ENCODE measurements at regions not wholly inside any gene's neighbourhood (a gene's known extent, or its start where the extent isn't known, plus 50 kb on each side); places are given as distances from the start of the nearest gene placed in this dataset.

DNA sequence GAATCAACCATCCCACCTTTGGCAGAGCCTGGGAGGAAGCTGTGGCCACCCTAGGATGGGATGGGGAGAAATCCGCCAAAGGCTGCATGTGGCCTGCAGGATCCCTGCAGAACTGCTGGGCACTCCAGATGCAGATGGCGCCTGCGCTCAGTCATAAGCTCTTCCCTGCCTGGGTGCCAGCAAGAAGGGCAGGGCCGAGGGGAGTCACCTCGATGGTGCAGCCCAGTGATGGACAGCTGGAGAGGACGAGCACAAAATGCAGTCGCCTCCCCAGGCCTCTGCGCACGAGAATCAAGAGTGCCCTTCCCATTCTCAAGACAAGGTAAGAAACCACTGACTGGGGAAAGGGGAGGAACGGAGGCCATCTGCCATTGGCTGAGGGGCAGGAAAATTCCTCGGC lies 693.6 kb downstream of the TBC1D22A start:
- Histone ChIP-seq H3K27ac (ENCODE audit: insufficient read depth, low read length, poor library complexity, severe bottlenecking) (no peak overlapping the region), H3K4me3 (ENCODE audit: low read depth, low read length) (no peak overlapping the region), H3K36me3 (ENCODE audit: control insufficient read depth, insufficient read depth, low read length) (no peaks in the 10 kb centered on the region), H3K27me3 (ENCODE audit: control insufficient read depth, insufficient read depth, low read length) (no peaks in the 10 kb centered on the region), H3K4me1 (ENCODE audit: control insufficient read depth, insufficient read depth, low read length, poor library complexity, severe bottlenecking) (no peaks in the 10 kb centered on the region), H3K9me3 (ENCODE audit: control insufficient read depth in 2 of 2, low read length in 2 of 2) (peaks cover 0 to 7% of the 10 kb centered on the region in 2 experiments)
- H3K27me3 Mint-ChIP-seq: peaks cover 5% of the 10 kb centered on the region
- H3K4me1 Mint-ChIP-seq: no peaks in the 10 kb centered on the region
- DNase-seq (no peak), ATAC-seq (ENCODE audit: low read depth in 2 of 2) (no peak)
- H3K4me3 Mint-ChIP-seq: no peak overlapping the region
- peaks cover 0 to 18% (median 7%) of the 10 kb centered on the region in 7 donors for H3K9me3 Mint-ChIP-seq
- H3K36me3 Mint-ChIP-seq: no peaks in the 10 kb centered on the region
- no peak overlapping the region for H3K27ac Mint-ChIP-seq

DNA sequence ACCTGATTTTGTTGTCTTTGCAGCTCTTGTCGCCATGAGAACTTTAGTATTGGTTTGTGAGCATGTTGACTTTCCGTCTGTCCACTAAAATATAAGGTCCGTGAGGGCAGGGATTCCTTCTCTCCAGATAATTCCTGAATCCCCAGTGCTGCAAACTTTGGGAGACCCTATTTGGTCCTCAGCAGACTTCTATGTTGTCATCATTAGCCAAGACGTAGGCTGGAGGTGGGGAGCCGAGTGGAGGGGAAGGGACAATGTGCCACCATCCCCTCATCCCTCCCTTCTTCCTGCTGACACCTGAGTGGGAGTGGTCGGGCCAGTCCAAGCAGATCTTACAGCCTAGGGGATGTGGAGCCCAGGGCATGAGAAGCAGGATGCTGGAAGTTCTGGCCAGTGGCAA lies 690.6 kb downstream of the TBC1D22A start:
- DNase-seq (no peak), ATAC-seq (ENCODE audit: low read depth in 2 of 2) (no peak)
- Mint-ChIP-seq H3K36me3 (no peaks in the 10 kb centered on the region), H3K9me3 (peaks cover 0 to 18% (median 4%) of the 10 kb centered on the region in 7 donors), H3K27ac (no peak overlapping the region), H3K27me3 (peaks cover 5% of the 10 kb centered on the region), H3K4me1 (no peaks in the 10 kb centered on the region), H3K4me3 (no peak overlapping the region)
- Histone ChIP-seq H3K27me3 (ENCODE audit: control insufficient read depth, insufficient read depth, low read length) (no peaks in the 10 kb centered on the region), H3K36me3 (ENCODE audit: control insufficient read depth, insufficient read depth, low read length) (no peaks in the 10 kb centered on the region), H3K4me1 (ENCODE audit: control insufficient read depth, insufficient read depth, low read length, poor library complexity, severe bottlenecking) (no peaks in the 10 kb centered on the region), H3K4me3 (ENCODE audit: low read depth, low read length) (no peak overlapping the region), H3K27ac (ENCODE audit: insufficient read depth, low read length, poor library complexity, severe bottlenecking) (no peak overlapping the region), H3K9me3 (ENCODE audit: control insufficient read depth in 2 of 2, low read length in 2 of 2) (peaks cover 0 to 7% of the 10 kb centered on the region in 2 experiments)

DNA sequence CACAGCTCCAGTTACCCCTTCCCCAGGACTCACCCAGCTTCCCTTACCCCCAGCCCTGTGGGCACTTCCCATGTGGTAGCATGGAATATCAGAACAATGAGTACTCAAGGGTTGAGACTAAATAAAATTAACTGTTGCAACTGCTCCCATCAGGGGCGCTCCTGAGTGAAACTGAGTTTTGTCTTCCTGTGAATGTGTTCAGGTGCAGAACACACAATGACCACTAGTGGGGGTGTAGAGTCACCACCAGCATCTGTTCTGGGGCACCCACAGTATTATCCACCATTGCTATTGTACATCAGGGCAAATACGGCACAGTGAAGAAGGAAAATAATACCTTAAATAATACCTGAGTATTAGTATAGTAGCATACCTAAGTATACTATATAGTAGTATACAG lies 689.7 kb downstream of the TBC1D22A start:
- Mint-ChIP-seq H3K27me3 (peaks cover 5% of the 10 kb centered on the region), H3K9me3 (peaks cover 0 to 18% (median 4%) of the 10 kb centered on the region in 7 donors), H3K36me3 (no peaks in the 10 kb centered on the region), H3K4me1 (no peaks in the 10 kb centered on the region), H3K27ac (no peak overlapping the region), H3K4me3 (no peak overlapping the region)
- DNase-seq: peak in 1 of 3 donors; percentile 4
- Histone ChIP-seq H3K27me3 (ENCODE audit: control insufficient read depth, insufficient read depth, low read length) (no peaks in the 10 kb centered on the region), H3K9me3 (ENCODE audit: control insufficient read depth in 2 of 2, low read length in 2 of 2) (peaks cover 0 to 7% of the 10 kb centered on the region in 2 experiments), H3K4me3 (ENCODE audit: low read depth, low read length) (no peak overlapping the region), H3K27ac (ENCODE audit: insufficient read depth, low read length, poor library complexity, severe bottlenecking) (no peak overlapping the region), H3K36me3 (ENCODE audit: control insufficient read depth, insufficient read depth, low read length) (no peaks in the 10 kb centered on the region), H3K4me1 (ENCODE audit: control insufficient read depth, insufficient read depth, low read length, poor library complexity, severe bottlenecking) (no peaks in the 10 kb centered on the region)
- no peak for ATAC-seq (ENCODE audit: low read depth in 2 of 2)

DNA sequence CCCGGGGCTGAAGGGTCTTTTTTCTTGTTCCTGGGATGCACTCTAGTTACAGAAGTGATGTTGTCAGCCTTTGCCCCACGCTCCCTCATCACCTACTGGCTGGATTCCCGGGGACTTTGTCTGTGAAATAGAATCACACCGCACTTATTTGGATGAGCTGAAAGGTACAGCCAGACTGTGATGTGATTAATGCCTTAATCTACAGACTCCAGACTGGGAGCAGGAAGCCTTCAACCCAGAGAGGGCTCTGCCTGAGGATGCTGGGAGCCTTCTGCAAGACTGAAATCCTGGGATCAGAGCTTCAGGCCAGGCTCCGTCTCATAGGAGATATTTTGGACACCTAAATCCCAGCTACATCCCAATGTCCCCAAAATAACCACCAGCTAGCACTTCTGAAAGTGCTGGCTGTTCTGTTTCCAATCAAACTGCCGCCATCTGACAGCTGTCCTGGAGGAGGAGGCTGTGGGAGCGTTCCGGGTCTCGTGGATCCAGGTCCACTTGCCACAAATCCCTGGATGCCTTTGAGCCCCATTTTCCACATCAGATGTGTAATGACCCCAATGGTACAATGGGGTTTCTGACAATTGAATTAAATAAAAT lies 688.5 kb downstream of the TBC1D22A start:
- H3K9me3 Mint-ChIP-seq: peaks cover 0 to 18% (median 7%) of the 10 kb centered on the region in 7 donors
- no peak overlapping the region for H3K27ac ChIP-seq (ENCODE audit: insufficient read depth, low read length, poor library complexity, severe bottlenecking)
- no peaks in the 10 kb centered on the region for H3K27me3 ChIP-seq (ENCODE audit: control insufficient read depth, insufficient read depth, low read length)
- H3K27ac Mint-ChIP-seq: no peak overlapping the region
- peaks cover 0 to 7% of the 10 kb centered on the region in 2 experiments for H3K9me3 ChIP-seq (ENCODE audit: control insufficient read depth in 2 of 2, low read length in 2 of 2)
- H3K4me3 Mint-ChIP-seq: no peak overlapping the region
- no peaks in the 10 kb centered on the region for H3K4me1 ChIP-seq (ENCODE audit: control insufficient read depth, insufficient read depth, low read length, poor library complexity, severe bottlenecking)
- DNase-seq: no peak
- no peaks in the 10 kb centered on the region for H3K36me3 ChIP-seq (ENCODE audit: control insufficient read depth, insufficient read depth, low read length)
- ATAC-seq (ENCODE audit: low read depth in 2 of 2): no peak
- H3K27me3 Mint-ChIP-seq: peaks cover 5% of the 10 kb centered on the region
- H3K4me1 Mint-ChIP-seq: no peaks in the 10 kb centered on the region
- no peaks in the 10 kb centered on the region for H3K36me3 Mint-ChIP-seq
- no peak overlapping the region for H3K4me3 ChIP-seq (ENCODE audit: low read depth, low read length)

DNA sequence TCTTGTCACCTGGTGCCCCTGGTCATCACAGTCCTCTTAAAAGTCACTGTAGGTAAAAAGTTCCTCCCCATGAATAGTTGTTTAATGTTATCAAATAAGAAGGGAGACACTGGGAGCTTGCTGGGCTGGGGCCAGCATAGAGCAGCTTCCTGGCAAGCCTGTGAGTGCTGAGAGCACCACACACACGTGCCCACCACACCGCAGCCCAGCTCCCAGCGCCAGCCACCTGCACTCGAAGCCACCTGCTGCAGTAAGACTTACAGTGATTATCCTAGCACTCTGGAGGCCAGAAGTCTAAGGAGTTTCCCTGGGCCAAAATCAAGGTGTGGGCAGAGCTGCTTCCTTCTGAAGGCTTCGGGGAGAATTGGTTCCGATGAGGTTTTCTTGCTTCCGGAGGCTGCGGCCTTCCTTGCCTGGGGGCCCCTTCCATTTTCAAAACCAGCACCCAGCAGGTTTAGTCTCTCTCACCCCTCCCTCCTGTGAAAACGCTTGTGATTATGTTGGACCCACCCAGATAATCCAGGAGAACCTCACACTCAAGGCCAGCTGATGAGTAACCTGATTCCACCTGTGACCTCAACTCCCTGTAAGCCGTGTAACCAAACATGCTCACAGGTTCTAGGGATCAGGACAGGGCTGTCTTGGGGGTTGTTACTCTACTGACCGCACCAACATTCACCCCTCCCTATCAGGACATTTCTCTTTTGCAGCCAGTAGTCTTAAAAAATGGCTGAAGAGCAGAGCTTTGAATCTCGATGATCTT lies 687.2 kb downstream of the TBC1D22A start:
- Histone ChIP-seq H3K27me3 (ENCODE audit: control insufficient read depth, insufficient read depth, low read length) (no peaks in the 10 kb centered on the region), H3K27ac (ENCODE audit: insufficient read depth, low read length, poor library complexity, severe bottlenecking) (no peak overlapping the region), H3K4me3 (ENCODE audit: low read depth, low read length) (no peak overlapping the region), H3K4me1 (ENCODE audit: control insufficient read depth, insufficient read depth, low read length, poor library complexity, severe bottlenecking) (no peaks in the 10 kb centered on the region), H3K9me3 (ENCODE audit: control insufficient read depth in 2 of 2, low read length in 2 of 2) (peaks cover 0 to 7% of the 10 kb centered on the region in 2 experiments), H3K36me3 (ENCODE audit: control insufficient read depth, insufficient read depth, low read length) (no peaks in the 10 kb centered on the region)
- Mint-ChIP-seq H3K4me1 (no peaks in the 10 kb centered on the region), H3K27me3 (peaks cover 5% of the 10 kb centered on the region), H3K9me3 (peaks cover 0 to 18% (median 4%) of the 10 kb centered on the region in 7 donors), H3K36me3 (no peaks in the 10 kb centered on the region), H3K27ac (no peak overlapping the region), H3K4me3 (no peak overlapping the region)
- ATAC-seq (ENCODE audit: low read depth in 2 of 2): no peak
- no peak for DNase-seq

DNA sequence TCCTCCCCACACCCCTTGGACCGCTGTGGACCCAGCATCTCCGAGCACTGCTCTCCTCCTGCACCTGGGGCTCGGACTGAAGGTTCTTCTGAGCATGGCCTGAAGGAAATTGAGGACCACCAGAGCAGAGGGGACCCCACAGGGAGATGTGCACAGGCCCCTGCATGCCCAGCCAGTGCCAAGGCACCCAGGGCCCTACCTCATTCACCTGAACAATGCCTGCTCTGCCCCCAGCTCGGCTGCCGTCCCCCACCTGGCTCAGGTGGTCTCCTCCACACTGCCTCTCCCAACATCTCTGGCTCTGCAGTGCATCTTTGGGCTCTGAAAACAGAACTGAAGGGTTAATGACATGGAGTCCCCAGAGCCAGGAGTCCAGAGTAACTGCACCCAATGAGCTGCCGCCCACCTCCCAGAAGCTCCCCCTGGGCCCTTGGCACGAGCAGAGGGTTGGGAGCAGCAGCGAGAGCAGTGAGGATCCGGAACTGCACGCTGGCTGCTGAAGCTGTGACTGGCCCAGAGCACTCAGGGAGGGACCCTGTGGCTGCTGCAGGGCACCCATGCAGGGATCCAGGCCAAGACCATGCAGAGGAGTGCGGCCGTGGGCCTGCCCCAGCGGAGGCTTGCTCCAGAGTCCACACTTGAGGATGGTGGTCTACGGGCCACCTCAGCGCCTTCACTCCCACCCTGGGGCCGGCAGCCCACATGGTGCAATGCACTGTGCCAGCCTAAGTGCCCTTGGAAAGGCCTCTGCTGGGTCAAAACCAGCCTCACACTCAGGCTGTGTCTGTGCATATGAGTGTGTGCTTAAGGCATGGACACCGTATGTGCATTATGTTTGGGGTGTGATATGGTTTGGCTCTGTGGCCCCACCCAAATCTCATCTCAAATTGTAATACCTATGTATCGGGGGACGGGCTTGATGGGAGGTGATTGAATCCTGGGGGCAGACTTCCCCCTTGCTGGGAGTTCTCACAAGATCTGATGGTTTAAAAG lies 686.1 kb downstream of the TBC1D22A start:
- no peak overlapping the region for H3K4me3 Mint-ChIP-seq
- Histone ChIP-seq H3K27ac (ENCODE audit: insufficient read depth, low read length, poor library complexity, severe bottlenecking) (no peak overlapping the region), H3K27me3 (ENCODE audit: control insufficient read depth, insufficient read depth, low read length) (no peaks in the 10 kb centered on the region), H3K4me3 (ENCODE audit: low read depth, low read length) (no peak overlapping the region), H3K9me3 (ENCODE audit: control insufficient read depth in 2 of 2, low read length in 2 of 2) (peaks cover 0 to 3% of the 10 kb centered on the region in 2 experiments), H3K36me3 (ENCODE audit: control insufficient read depth, insufficient read depth, low read length) (no peaks in the 10 kb centered on the region), H3K4me1 (ENCODE audit: control insufficient read depth, insufficient read depth, low read length, poor library complexity, severe bottlenecking) (no peaks in the 10 kb centered on the region)
- H3K9me3 Mint-ChIP-seq: peaks cover 0 to 9% (median 0%) of the 10 kb centered on the region in 7 donors
- no peaks in the 10 kb centered on the region for H3K36me3 Mint-ChIP-seq
- DNase-seq (no peak), ATAC-seq (ENCODE audit: low read depth in 2 of 2) (no peak)
- H3K27ac Mint-ChIP-seq: no peak overlapping the region
- H3K27me3 Mint-ChIP-seq: peaks cover 5% of the 10 kb centered on the region
- H3K4me1 Mint-ChIP-seq: no peaks in the 10 kb centered on the region

DNA sequence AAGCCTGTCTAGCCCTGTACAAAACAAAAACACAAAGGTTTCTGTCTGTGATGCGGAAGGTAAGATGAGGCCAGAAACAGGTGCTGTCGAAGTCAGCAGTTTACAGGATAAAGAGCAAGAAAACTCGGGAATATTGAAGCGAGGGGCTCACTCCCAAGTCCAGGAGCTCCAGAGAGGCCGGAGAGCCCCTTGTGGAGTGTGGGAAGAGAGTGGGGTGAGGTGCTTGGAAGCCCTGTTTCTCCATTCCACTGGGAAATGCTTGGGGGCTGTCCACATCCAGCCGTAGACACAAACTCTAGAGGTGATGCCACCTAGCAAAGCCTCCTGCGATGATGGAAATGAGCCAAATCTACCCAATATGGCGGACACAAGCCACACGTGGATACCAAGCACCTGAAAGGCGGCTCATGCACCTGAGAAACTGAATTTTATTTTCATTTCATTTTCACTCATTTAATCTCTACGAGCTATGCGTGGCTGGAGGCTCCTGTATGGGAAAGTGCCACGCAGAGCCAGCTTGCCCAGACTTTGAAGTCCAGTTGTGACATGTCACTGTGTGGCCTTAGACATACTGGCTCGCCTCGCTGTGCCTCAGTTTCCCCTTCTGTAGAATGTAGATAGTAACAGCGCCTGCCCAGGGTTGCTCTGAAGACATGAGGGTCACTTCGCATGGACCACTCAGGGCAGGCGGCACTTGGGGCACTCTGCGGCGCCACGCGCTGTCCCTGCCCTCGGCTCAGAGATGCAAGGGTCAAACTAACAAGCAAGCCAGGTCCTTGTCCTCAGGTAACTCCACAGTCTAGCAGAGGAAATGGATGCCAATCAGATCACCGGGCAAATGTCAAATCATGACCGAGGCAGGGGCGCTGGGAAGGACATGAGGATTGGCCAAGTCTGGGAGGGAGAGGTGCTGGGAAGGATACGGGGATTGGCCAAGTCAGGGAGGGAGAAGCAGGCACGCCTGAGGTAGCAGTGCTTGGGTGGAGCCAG lies 684.7 kb downstream of the TBC1D22A start:
- H3K9me3 Mint-ChIP-seq: peaks cover 0 to 6% (median 4%) of the 10 kb centered on the region in 7 donors
- H3K4me3 Mint-ChIP-seq: no peak overlapping the region
- H3K36me3 Mint-ChIP-seq: no peaks in the 10 kb centered on the region
- H3K4me3 ChIP-seq (ENCODE audit: low read depth, low read length): no peak overlapping the region
- no peak overlapping the region for H3K27ac ChIP-seq (ENCODE audit: insufficient read depth, low read length, poor library complexity, severe bottlenecking)
- H3K27me3 Mint-ChIP-seq: peaks cover 3% of the 10 kb centered on the region
- no peaks in the 10 kb centered on the region for H3K36me3 ChIP-seq (ENCODE audit: control insufficient read depth, insufficient read depth, low read length)
- no peaks in the 10 kb centered on the region for H3K4me1 Mint-ChIP-seq
- peaks cover 0 to 6% of the 10 kb centered on the region in 2 experiments for H3K9me3 ChIP-seq (ENCODE audit: control insufficient read depth in 2 of 2, low read length in 2 of 2)
- ATAC-seq (ENCODE audit: low read depth in 2 of 2) (no peak), DNase-seq (no peak)
- H3K27me3 ChIP-seq (ENCODE audit: control insufficient read depth, insufficient read depth, low read length): no peaks in the 10 kb centered on the region
- no peaks in the 10 kb centered on the region for H3K4me1 ChIP-seq (ENCODE audit: control insufficient read depth, insufficient read depth, low read length, poor library complexity, severe bottlenecking)
- H3K27ac Mint-ChIP-seq: no peak overlapping the region
